Activated CD4-positive, alpha-beta memory T cell treated with anti-CD3 and anti-CD28 coated beads for 36 hours (primary cell): ENCODE measurements at regions not wholly inside any gene's neighbourhood (a gene's known extent, or its start where the extent isn't known, plus 50 kb on each side); places are given as distances from the start of the nearest gene placed in this dataset.
"Not testable (repeated sequence)": the region's sequence is repeated elsewhere in the genome, so short reads cannot be mapped to it uniquely, and the experiment has no call there.

Source experiments
- CTCF ChIA-PET: fragments of 350-600 bp; sonication (Branson Sonifier 250); formaldehyde crosslinking; loops from one replicate; lab custom pipeline; 2021; ENCODE audit warnings: antibody characterized with exemption, inconsistent platforms; lab: Charles Lee
- POLR2A ChIA-PET: fragments of 350-600 bp; sonication (Branson Sonifier 250); formaldehyde crosslinking; loops from one replicate; lab custom pipeline; 2021; ENCODE audit warnings: antibody characterized with exemption; lab: Charles Lee
- DNase-seq: peaks from one replicate; pipeline ENCODE4 v3.0.0-alpha.2; 2020
- H3K27ac Mint-ChIP-seq: one replicate; pipeline ENCODE4 v1.8.0; 2021; ENCODE audit warnings: mixed read lengths
- H3K27me3 Mint-ChIP-seq: one replicate; pipeline ENCODE4 v1.8.0; 2021; ENCODE audit warnings: mixed read lengths
- H3K36me3 Mint-ChIP-seq: one replicate; pipeline ENCODE4 v1.8.0; 2021; ENCODE audit warnings: mixed read lengths
- H3K4me1 Mint-ChIP-seq: one replicate; pipeline ENCODE4 v1.8.0; 2021; ENCODE audit warnings: low read depth, mixed read lengths
- H3K4me3 Mint-ChIP-seq: one replicate; pipeline ENCODE4 v1.8.0; 2021; ENCODE audit warnings: mild to moderate bottlenecking, mixed read lengths
- H3K9me3 Mint-ChIP-seq: one replicate; pipeline ENCODE4 v1.8.0; 2021; ENCODE audit warnings: mixed read lengths
- intact Hi-C: fragments of 100-400 bp; cut with micrococcal nuclease; formaldehyde crosslinking; loops from one replicate; pipeline ENCODE4 v1.15.1; 2023

- DNase-seq, H3K4me3 Mint-ChIP-seq, H3K4me1 Mint-ChIP-seq, intact Hi-C loops, CTCF ChIA-PET, H3K36me3 Mint-ChIP-seq, POLR2A ChIA-PET, H3K27ac Mint-ChIP-seq, H3K27me3 Mint-ChIP-seq: not testable (repeated sequence)
- peaks cover 12% of the 10 kb centered on the region for H3K9me3 Mint-ChIP-seq
These were observed 1841.5 kb downstream of the KHDRBS2 start for GRCh38 chr6:60444532-60444931.

- DNase-seq, CTCF ChIA-PET, H3K27me3 Mint-ChIP-seq, H3K4me3 Mint-ChIP-seq, intact Hi-C loops, H3K4me1 Mint-ChIP-seq, POLR2A ChIA-PET, H3K27ac Mint-ChIP-seq, H3K36me3 Mint-ChIP-seq: not testable (repeated sequence)
- H3K9me3 Mint-ChIP-seq, result peaks cover 12% of the 10 kb centered on the region
These were observed 1846.3 kb downstream of the KHDRBS2 start for GRCh38 chr6:60439709-60440108.

DNA sequence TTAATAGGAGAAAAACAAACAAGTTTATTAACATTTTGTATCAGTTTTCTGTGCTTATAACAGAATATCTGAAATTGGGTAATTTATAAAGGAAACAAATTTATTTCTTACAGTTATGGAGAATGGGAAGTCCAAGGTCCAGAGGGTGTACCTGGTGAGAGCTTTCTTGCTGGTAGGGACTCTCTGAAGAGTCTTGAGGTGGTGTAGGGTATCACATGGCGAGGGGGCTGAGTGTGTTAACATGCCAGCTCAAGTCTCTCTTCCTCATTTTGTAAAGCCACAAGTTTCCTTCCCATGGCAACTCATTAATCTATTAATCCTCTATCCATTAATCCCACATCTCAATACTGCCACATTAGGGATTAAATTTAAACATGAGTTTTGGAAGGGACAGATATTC is 1863.3 kb downstream of the KHDRBS2 start:
- H3K27ac Mint-ChIP-seq, H3K4me3 Mint-ChIP-seq, POLR2A ChIA-PET, H3K9me3 Mint-ChIP-seq, DNase-seq, H3K4me1 Mint-ChIP-seq, H3K36me3 Mint-ChIP-seq, intact Hi-C loops, CTCF ChIA-PET, H3K27me3 Mint-ChIP-seq: not testable (repeated sequence)

GRCh38 chr6:60416118-60416517 is 1869.9 kb downstream of the KHDRBS2 start:
- not testable (repeated sequence) for H3K27me3 Mint-ChIP-seq, H3K36me3 Mint-ChIP-seq

GRCh38 chr6:60408747-60409146 is 1877.3 kb downstream of the KHDRBS2 start:
- H3K27me3 Mint-ChIP-seq, DNase-seq, CTCF ChIA-PET, H3K9me3 Mint-ChIP-seq, H3K36me3 Mint-ChIP-seq, H3K4me3 Mint-ChIP-seq, H3K4me1 Mint-ChIP-seq, H3K27ac Mint-ChIP-seq, intact Hi-C loops, POLR2A ChIA-PET: not testable (repeated sequence)

More at GRCh38 chr6:60416118-60416517, 1869.9 kb downstream of the KHDRBS2 start:
- H3K9me3 Mint-ChIP-seq, H3K27ac Mint-ChIP-seq, DNase-seq, CTCF ChIA-PET, intact Hi-C loops, H3K4me3 Mint-ChIP-seq, POLR2A ChIA-PET, H3K4me1 Mint-ChIP-seq: not testable (repeated sequence)

GRCh38 chr6:60403268-60403667 is 1882.8 kb downstream of the KHDRBS2 start:
- intact Hi-C loops, H3K27ac Mint-ChIP-seq, H3K36me3 Mint-ChIP-seq, POLR2A ChIA-PET, H3K4me1 Mint-ChIP-seq, DNase-seq, CTCF ChIA-PET, H3K4me3 Mint-ChIP-seq, H3K27me3 Mint-ChIP-seq: not testable (repeated sequence)
- H3K9me3 Mint-ChIP-seq, result peaks cover 10% of the 10 kb centered on the region

- H3K27ac Mint-ChIP-seq, DNase-seq, POLR2A ChIA-PET, H3K4me1 Mint-ChIP-seq, H3K4me3 Mint-ChIP-seq, H3K27me3 Mint-ChIP-seq, CTCF ChIA-PET, H3K36me3 Mint-ChIP-seq, intact Hi-C loops: not testable (repeated sequence)
- H3K9me3 Mint-ChIP-seq, result peaks cover 12% of the 10 kb centered on the region
These were observed 1883.5 kb downstream of the KHDRBS2 start for GRCh38 chr6:60402490-60402889.

GRCh38 chr6:60395261-60395660 is 1890.8 kb downstream of the KHDRBS2 start:
- H3K27ac Mint-ChIP-seq, POLR2A ChIA-PET: not testable (repeated sequence)

GRCh38 chr6:60392969-60393368 is 1893.1 kb downstream of the KHDRBS2 start:
- CTCF ChIA-PET, H3K4me1 Mint-ChIP-seq, H3K4me3 Mint-ChIP-seq, H3K27ac Mint-ChIP-seq, H3K27me3 Mint-ChIP-seq, intact Hi-C loops, POLR2A ChIA-PET, DNase-seq, H3K36me3 Mint-ChIP-seq: not testable (repeated sequence)
- H3K9me3 Mint-ChIP-seq, result peaks cover 21% of the 10 kb centered on the region

More at GRCh38 chr6:60395261-60395660, 1890.8 kb downstream of the KHDRBS2 start:
- DNase-seq, H3K36me3 Mint-ChIP-seq, H3K27me3 Mint-ChIP-seq, H3K4me1 Mint-ChIP-seq, intact Hi-C loops, CTCF ChIA-PET, H3K4me3 Mint-ChIP-seq: not testable (repeated sequence)
- H3K9me3 Mint-ChIP-seq, result peaks cover 19% of the 10 kb centered on the region

DNA sequence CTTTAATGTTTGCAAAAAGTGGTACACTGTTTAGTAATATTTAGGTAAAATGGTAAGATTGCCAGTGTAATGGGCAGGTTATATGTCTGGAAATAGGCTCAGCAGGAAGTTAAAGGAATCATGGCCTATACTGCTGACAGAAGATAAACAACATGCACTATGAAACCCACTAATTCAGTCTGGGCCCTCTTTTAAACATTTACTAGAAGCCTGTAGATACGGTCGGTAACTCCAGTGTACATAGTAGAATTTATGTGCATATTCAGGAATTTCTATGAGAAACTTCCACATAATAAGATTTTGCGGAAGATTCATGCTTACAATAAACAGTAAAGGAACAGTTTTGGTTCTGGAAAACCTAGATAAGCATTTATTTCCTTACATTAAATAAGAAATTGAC is 1896.9 kb downstream of the KHDRBS2 start:
- intact Hi-C loops, DNase-seq, H3K4me1 Mint-ChIP-seq, H3K27ac Mint-ChIP-seq, CTCF ChIA-PET, POLR2A ChIA-PET, H3K27me3 Mint-ChIP-seq, H3K36me3 Mint-ChIP-seq, H3K4me3 Mint-ChIP-seq: not testable (repeated sequence)
- H3K9me3 Mint-ChIP-seq, result peaks cover 14% of the 10 kb centered on the region

- H3K27ac Mint-ChIP-seq, DNase-seq, H3K27me3 Mint-ChIP-seq, POLR2A ChIA-PET, H3K4me3 Mint-ChIP-seq, H3K4me1 Mint-ChIP-seq, H3K36me3 Mint-ChIP-seq, CTCF ChIA-PET, intact Hi-C loops: not testable (repeated sequence)
- peaks cover 16% of the 10 kb centered on the region for H3K9me3 Mint-ChIP-seq
These were observed 1901.4 kb downstream of the KHDRBS2 start for GRCh38 chr6:60384614-60385013.

GRCh38 chr6:60382771-60383170 is 1903.3 kb downstream of the KHDRBS2 start:
- H3K36me3 Mint-ChIP-seq, DNase-seq, H3K27me3 Mint-ChIP-seq, POLR2A ChIA-PET, H3K4me1 Mint-ChIP-seq, H3K4me3 Mint-ChIP-seq, CTCF ChIA-PET, intact Hi-C loops, H3K27ac Mint-ChIP-seq: not testable (repeated sequence)
- peaks cover 12% of the 10 kb centered on the region for H3K9me3 Mint-ChIP-seq

- peaks cover 15% of the 10 kb centered on the region for H3K9me3 Mint-ChIP-seq
- H3K4me1 Mint-ChIP-seq, intact Hi-C loops, H3K4me3 Mint-ChIP-seq, H3K27me3 Mint-ChIP-seq, POLR2A ChIA-PET, H3K27ac Mint-ChIP-seq, CTCF ChIA-PET, DNase-seq, H3K36me3 Mint-ChIP-seq: not testable (repeated sequence)
These were observed 1911.9 kb downstream of the KHDRBS2 start for GRCh38 chr6:60374078-60374477.
